Astrocyte of the spinal cord (primary cell): ENCODE measurements at regions not wholly inside any gene's neighbourhood (a gene's known extent, or its start where the extent isn't known, plus 50 kb on each side); places are given as distances from the start of the nearest gene placed in this dataset.

Experiments used
- DNase-seq: peaks from one replicate; pipeline ENCODE4 v3.0.0; 2011; ENCODE audit warnings: low read depth, low spot score
- H3K4me3 ChIP-seq: 2 replicates; pipeline ENCODE4 v1.5.1; 2011; ENCODE audit warnings: low read depth, mild to moderate bottlenecking, low read length, moderate library complexity
- CTCF ChIP-seq: IDR thresholded peaks from 2 replicates; pipeline ENCODE4 v1.5.1; 2012; ENCODE audit warnings: low read depth, mild to moderate bottlenecking, low read length, inconsistent platforms
- in situ Hi-C: cut with HindIII; loops from 2 replicates; pipeline ENCODE4 v1.10.0; 2017; ENCODE audit warnings: low sequenced_read_pairs

- H3K4me3 ChIP-seq = no peak overlapping the region
- in situ Hi-C loops = no loop called here
- DNase-seq = no peak
- TF ChIP-seq CTCF = no peak
These were observed 167.4 kb upstream of the LRFN2 start for GRCh38 chr6:40754461-40755045.

- DNase-seq = no peak
- TF ChIP-seq CTCF = no peak
- H3K4me3 ChIP-seq = no peak overlapping the region
- in situ Hi-C loops = no loop called here
These were observed 166.7 kb upstream of the LRFN2 start for GRCh38 chr6:40753675-40754448.

- in situ Hi-C loops = no loop called here
- no peak for TF ChIP-seq CTCF
These were observed 165.9 kb upstream of the LRFN2 start for GRCh38 chr6:40753048-40753447.

GRCh38 chr6:40744835-40745234 lies 157.7 kb upstream of the LRFN2 start:
- in situ Hi-C loops = no loop called here
- H3K4me3 ChIP-seq = no peak overlapping the region

More at GRCh38 chr6:40753048-40753447, 165.9 kb upstream of the LRFN2 start:
- H3K4me3 ChIP-seq = no peak overlapping the region
- no peak for DNase-seq

GRCh38 chr6:40743690-40744446 lies 156.7 kb upstream of the LRFN2 start:
- in situ Hi-C loops = no loop called here
- TF ChIP-seq CTCF = no peak
- H3K4me3 ChIP-seq = no peak overlapping the region
- no peak for DNase-seq

More at GRCh38 chr6:40744835-40745234, 157.7 kb upstream of the LRFN2 start:
- TF ChIP-seq CTCF = no peak
- no peak for DNase-seq

- H3K4me3 ChIP-seq = no peak overlapping the region
- no peak for TF ChIP-seq CTCF
- DNase-seq = no peak
- in situ Hi-C loops = no loop called here
These were observed 156.1 kb upstream of the LRFN2 start for GRCh38 chr6:40743226-40743625.
